ENCODE measurements at regions not wholly inside any gene's neighbourhood (a gene's known extent, or its start where the extent isn't known, plus 50 kb on each side); places are given as distances from the start of the nearest gene placed in this dataset.
"Not testable (repeated sequence)": the region's sequence is repeated elsewhere in the genome, so short reads cannot be mapped to it uniquely, and the experiment has no call there.

- H3K27ac ChIP-seq = no peak overlapping the region
- TF ChIP-seq CTCF (conservative IDR thresholded peaks at IDR 0.05) (no peak), ZFX (IDR thresholded peaks at IDR 0.05) (no peak)
Observed at GRCh38 chr2:223328578-223328977, 273.6 kb downstream of the SCG2 start.

GRCh38 chr2:223330747-223331146 lies 271.4 kb downstream of the SCG2 start:
- not testable (repeated sequence) for H3K27ac ChIP-seq

GRCh38 chr2:223338016-223338415 lies 264.1 kb downstream of the SCG2 start:
- H3K27ac ChIP-seq = no peak overlapping the region
- no peak for TF ChIP-seq CTCF (conservative IDR thresholded peaks at IDR 0.05)
- TF ChIP-seq ZFX (IDR thresholded peaks at IDR 0.05) = no peak

GRCh38 chr2:223357076-223357475 lies 245.1 kb downstream of the SCG2 start:
- H3K27ac ChIP-seq = no peak overlapping the region
- TF ChIP-seq CTCF (conservative IDR thresholded peaks at IDR 0.05) (no peak), ZFX (IDR thresholded peaks at IDR 0.05) (no peak)

- no peak for TF ChIP-seq CTCF (conservative IDR thresholded peaks at IDR 0.05)
- no peak for TF ChIP-seq ZFX (IDR thresholded peaks at IDR 0.05)
- no peak overlapping the region for H3K27ac ChIP-seq
Observed at GRCh38 chr2:223363085-223363484, 239.1 kb downstream of the SCG2 start.

GRCh38 chr2:223365158-223365679 lies 236.9 kb downstream of the SCG2 start:
- H3K27ac ChIP-seq = no peak overlapping the region
- TF ChIP-seq CTCF (conservative IDR thresholded peaks at IDR 0.05) (no peak), ZFX (IDR thresholded peaks at IDR 0.05) (no peak)

GRCh38 chr2:223366566-223366965 lies 235.6 kb downstream of the SCG2 start:
- TF ChIP-seq CTCF (conservative IDR thresholded peaks at IDR 0.05) = no peak
- TF ChIP-seq ZFX (IDR thresholded peaks at IDR 0.05) = no peak
- H3K27ac ChIP-seq = no peak overlapping the region

GRCh38 chr2:223368481-223368880 lies 233.7 kb downstream of the SCG2 start:
- H3K27ac ChIP-seq = no peak overlapping the region
- no peak for TF ChIP-seq ZFX (IDR thresholded peaks at IDR 0.05)
- TF ChIP-seq CTCF (conservative IDR thresholded peaks at IDR 0.05) = no peak

Data from C4-2B (cell line).